GM10248 (cell line): ENCODE measurements at regions not wholly inside any gene's neighbourhood (a gene's known extent, or its start where the extent isn't known, plus 50 kb on each side); places are given as distances from the start of the nearest gene placed in this dataset.
A peak's percentile ranks its signal among the peaks of the same experiment; 100 is the strongest.

ENCODE experiments used
- CTCF ChIA-PET: fragments of 300-600 bp; sonication (Branson Sonifier 250); formaldehyde crosslinking; extraction: SDS; loops from one replicate; lab custom pipeline; 2021; ENCODE audit warnings: antibody characterized with exemption; lab: Yijun Ruan, JAX
- POLR2A ChIA-PET: fragments of 350-650 bp; sonication (Branson Sonifier 250); formaldehyde crosslinking; extraction: SDS; loops from one replicate; lab custom pipeline; 2020; ENCODE audit warnings: antibody characterized with exemption; lab: Yijun Ruan, JAX
- DNase-seq: peaks from one replicate; pipeline ENCODE4 v3.0.0; 2012; ENCODE audit errors: extremely low spot score
- CTCF ChIP-seq: IDR thresholded peaks from 2 replicates; pipeline ENCODE4 v1.5.1; 2012; ENCODE audit warnings: mild to moderate bottlenecking, low read depth; ENCODE audit errors: extremely low read depth, missing control alignments, control extremely low read depth

DNA sequence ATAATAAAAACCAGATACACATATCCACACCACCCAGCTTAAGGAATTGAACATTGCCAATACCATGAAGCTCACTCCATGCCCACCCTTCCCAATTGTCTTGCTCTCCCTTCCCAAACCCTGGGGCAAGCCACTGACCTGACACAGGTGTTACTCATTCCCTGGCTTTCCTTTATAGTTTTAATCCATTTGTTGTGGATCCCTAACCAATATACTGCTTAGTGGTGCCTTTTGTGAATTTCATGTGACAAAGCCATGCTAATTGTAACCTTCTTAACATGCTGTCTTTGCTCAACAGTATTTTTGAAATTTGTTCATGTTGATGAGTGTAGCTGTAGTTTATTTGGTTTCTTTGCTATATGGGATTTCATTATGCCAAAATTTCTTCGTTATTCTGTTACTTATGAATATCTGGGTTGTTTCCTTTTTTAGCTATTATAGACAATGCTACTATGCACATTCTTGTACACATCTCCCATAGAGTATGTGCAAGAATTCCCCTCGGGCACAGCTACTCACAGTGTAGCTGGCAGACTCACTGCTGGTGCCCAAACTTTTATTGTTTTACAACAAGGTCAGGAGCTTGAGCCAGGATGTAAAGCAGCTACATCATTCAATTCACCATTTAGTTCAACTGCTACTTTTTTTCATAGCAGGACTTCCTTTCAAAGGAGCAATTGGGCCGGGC, 90.8 kb upstream of the ATL2 start:
- no peak for TF ChIP-seq CTCF
- ChIA-PET POLR2A (no interaction called here), CTCF (interaction anchor here (0.9 to 4.7 kb wide), 11 partner anchors 9 to 152 kb away, joined by 3 to 28 read pairs (median 5); no protein-coding TSS in a partner anchor)
- DNase-seq, result no peak

- TF ChIP-seq CTCF, result no peak
- no peak for DNase-seq
- ChIA-PET CTCF (interaction anchor here (0.9 to 4.7 kb wide), 13 partner anchors 8 to 151 kb away, joined by 3 to 28 read pairs (median 5); no protein-coding TSS in a partner anchor), POLR2A (interaction anchor here (0.8 kb wide), 1 partner anchor 8 kb away, joined by 3 read pairs; no protein-coding TSS in a partner anchor)
Measured at GRCh38 chr2:38466876-38467767, 90.0 kb upstream of the ATL2 start.

- ChIA-PET POLR2A (interaction anchor here (0.8 kb wide), 1 partner anchor 9 kb away, joined by 3 read pairs; no protein-coding TSS in a partner anchor), CTCF (interaction anchor here (0.9 to 4.7 kb wide), 11 partner anchors 8 to 151 kb away, joined by 3 to 28 read pairs (median 7); no protein-coding TSS in a partner anchor)
- no peak for TF ChIP-seq CTCF
- no peak for DNase-seq
Measured at GRCh38 chr2:38466409-38466808, 89.3 kb upstream of the ATL2 start.

DNA sequence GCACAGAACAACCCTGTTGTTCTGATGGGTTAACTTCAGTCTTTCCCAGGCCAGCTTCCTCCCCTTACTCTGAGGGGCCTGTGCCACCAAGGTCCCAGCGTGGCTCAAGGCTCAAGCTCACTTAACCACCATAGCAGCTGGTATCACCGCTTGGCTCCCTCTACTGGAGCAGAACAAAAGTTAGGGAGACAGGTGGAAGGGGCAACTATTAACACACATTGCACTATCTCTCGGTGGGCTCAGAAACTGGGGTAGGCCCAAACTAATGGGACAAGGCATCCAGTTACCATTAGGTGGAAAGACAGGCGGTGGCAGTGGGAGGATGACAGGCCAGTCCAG, 88.7 kb upstream of the ATL2 start:
- TF ChIP-seq CTCF, result peak; percentile 59
- ChIA-PET POLR2A (no interaction called here), CTCF (interaction anchor here (0.6 to 4.7 kb wide), 18 partner anchors 9 to 257 kb away, joined by 3 to 28 read pairs (median 4); partner anchors contain the start of gene ATL2)
- peak; percentile 67 for DNase-seq

- ChIA-PET CTCF (interaction anchor here (0.6 to 4.7 kb wide), 18 partner anchors 9 to 258 kb away, joined by 3 to 28 read pairs (median 4); partner anchors contain the start of gene ATL2), POLR2A (no interaction called here)
- no peak for TF ChIP-seq CTCF
- DNase-seq, result no peak
Measured at GRCh38 chr2:38464971-38465788, 88.1 kb upstream of the ATL2 start.
